Osteoblast (primary cell): ENCODE measurements at regions not wholly inside any gene's neighbourhood (a gene's known extent, or its start where the extent isn't known, plus 50 kb on each side); places are given as distances from the start of the nearest gene placed in this dataset.
A peak's percentile ranks its signal among the peaks of the same experiment; 100 is the strongest.
"Not testable (repeated sequence)": the region's sequence is repeated elsewhere in the genome, so short reads cannot be mapped to it uniquely, and the experiment has no call there.

ENCODE experiments used
- DNase-seq: peaks from one replicate; pipeline ENCODE4 v3.0.0; 2011; ENCODE audit warnings: low spot score, mixed read lengths; ENCODE audit not compliant: insufficient read length; ENCODE audit errors: missing footprints
- H2AFZ ChIP-seq: 2 replicates; pipeline ENCODE4 v1.6.0; 2011; ENCODE audit warnings: mild to moderate bottlenecking, low read length
- H3K27ac ChIP-seq: 2 replicates; pipeline ENCODE4 v1.5.1; 2011; ENCODE audit warnings: mild to moderate bottlenecking, low read depth, low read length, moderate library complexity
- H3K27me3 ChIP-seq: 2 replicates; pipeline ENCODE4 v1.6.0; 2012; ENCODE audit warnings: mild to moderate bottlenecking, control low read depth, inconsistent platforms, low read length, moderate library complexity; ENCODE audit not compliant: insufficient read depth
- H3K36me3 ChIP-seq: 2 replicates; pipeline ENCODE4 v1.5.1; 2011; ENCODE audit warnings: mild to moderate bottlenecking, low read length, control low read depth, moderate library complexity; ENCODE audit not compliant: insufficient read depth
- H3K4me1 ChIP-seq: 2 replicates; pipeline ENCODE4 v1.5.1; 2011; ENCODE audit warnings: mild to moderate bottlenecking, low read length, control low read depth, moderate library complexity; ENCODE audit not compliant: insufficient read depth
- H3K4me2 ChIP-seq: 2 replicates; pipeline ENCODE4 v1.6.0; 2011; ENCODE audit warnings: mild to moderate bottlenecking, low read length; ENCODE audit not compliant: insufficient read depth
- H3K4me3 ChIP-seq: fragments of 200-600 bp; sonication (generic); 3 replicates; pipeline ENCODE4 v1.5.1; 2012; ENCODE audit warnings: mild to moderate bottlenecking, low read length, inconsistent platforms; ENCODE audit not compliant: insufficient read depth
- H3K79me2 ChIP-seq: 2 replicates; pipeline ENCODE4 v1.6.0; 2012; ENCODE audit warnings: mild to moderate bottlenecking, low read length, control low read depth, inconsistent platforms; ENCODE audit not compliant: insufficient read depth
- H3K9me3 ChIP-seq: 2 replicates; pipeline ENCODE4 v1.5.1; 2011; ENCODE audit warnings: low read depth, low read length, control low read depth
- H4K20me1 ChIP-seq: 2 replicates; pipeline ENCODE4 v1.6.0; 2012; ENCODE audit warnings: mild to moderate bottlenecking, low read length, control low read depth; ENCODE audit not compliant: insufficient read depth
- CTCF ChIP-seq: IDR thresholded peaks from 2 replicates; pipeline ENCODE4 v1.5.1; 2011; ENCODE audit warnings: mild to moderate bottlenecking, low read depth, low read length, moderate library complexity; ENCODE audit errors: extremely low read depth

- no peak for TF ChIP-seq CTCF
- Histone ChIP-seq H3K4me3 (no peak overlapping the region), H3K4me2 (peak overlapping the region; percentile 59), H3K9me3 (no peaks in the 10 kb centered on the region), H3K4me1 (peaks cover 45% of the 10 kb centered on the region), H3K36me3 (no peaks in the 10 kb centered on the region), H3K27ac (no peak overlapping the region), H3K27me3 (peaks cover 19% of the 10 kb centered on the region), H3K79me2 (no peaks in the 10 kb centered on the region), H2AFZ (no peak overlapping the region), H4K20me1 (no peaks in the 10 kb centered on the region)
- DNase-seq: no peak
Observed at GRCh38 chr6:168938546-168938945, 315.1 kb downstream of the THBS2 start.

GRCh38 chr6:168937054-168937453 is 316.6 kb downstream of the THBS2 start:
- Histone ChIP-seq H3K27me3 (peaks cover 15% of the 10 kb centered on the region), H4K20me1 (no peaks in the 10 kb centered on the region), H3K4me1 (peaks cover 43% of the 10 kb centered on the region), H3K9me3 (no peaks in the 10 kb centered on the region), H2AFZ (peak overlapping the region; percentile 11), H3K36me3 (no peaks in the 10 kb centered on the region), H3K27ac (no peak overlapping the region), H3K4me3 (no peak overlapping the region), H3K79me2 (no peaks in the 10 kb centered on the region), H3K4me2 (peak overlapping the region; percentile 57)
- no peak for DNase-seq
- TF ChIP-seq CTCF: no peak

GRCh38 chr6:168935628-168936010 is 318.0 kb downstream of the THBS2 start:
- Histone ChIP-seq H3K4me3 (no peak overlapping the region), H3K9me3 (no peaks in the 10 kb centered on the region), H3K4me1 (peaks cover 39% of the 10 kb centered on the region), H2AFZ (peak overlapping the region; percentile 18), H3K36me3 (no peaks in the 10 kb centered on the region), H3K27ac (no peak overlapping the region), H3K79me2 (no peaks in the 10 kb centered on the region), H3K4me2 (no peak overlapping the region), H4K20me1 (no peaks in the 10 kb centered on the region), H3K27me3 (peaks cover 15% of the 10 kb centered on the region)
- no peak for TF ChIP-seq CTCF
- DNase-seq: no peak

GRCh38 chr6:168934660-168935627 is 318.7 kb downstream of the THBS2 start:
- H3K36me3 ChIP-seq: no peaks in the 10 kb centered on the region
- no peak for TF ChIP-seq CTCF
- no peaks in the 10 kb centered on the region for H4K20me1 ChIP-seq
- H2AFZ ChIP-seq: no peak overlapping the region
- peaks cover 32% of the 10 kb centered on the region for H3K4me1 ChIP-seq
- peaks cover 10% of the 10 kb centered on the region for H3K27me3 ChIP-seq
- no peaks in the 10 kb centered on the region for H3K79me2 ChIP-seq
- DNase-seq: no peak
- no peak overlapping the region for H3K4me2 ChIP-seq
- no peak overlapping the region for H3K4me3 ChIP-seq
- no peak overlapping the region for H3K27ac ChIP-seq
- H3K9me3 ChIP-seq: no peaks in the 10 kb centered on the region

GRCh38 chr6:168932171-168932570 is 321.5 kb downstream of the THBS2 start:
- H3K4me1 ChIP-seq, H3K79me2 ChIP-seq, H3K27me3 ChIP-seq, H3K9me3 ChIP-seq, H3K36me3 ChIP-seq, H3K4me3 ChIP-seq, DNase-seq, H3K4me2 ChIP-seq, H4K20me1 ChIP-seq, H3K27ac ChIP-seq, H2AFZ ChIP-seq: not testable (repeated sequence)

GRCh38 chr6:168931072-168931471 is 322.6 kb downstream of the THBS2 start:
- not testable (repeated sequence) for H4K20me1 ChIP-seq, DNase-seq, H3K9me3 ChIP-seq, H3K27me3 ChIP-seq, H2AFZ ChIP-seq, H3K36me3 ChIP-seq, H3K4me1 ChIP-seq, H3K27ac ChIP-seq, H3K4me3 ChIP-seq, H3K4me2 ChIP-seq, H3K79me2 ChIP-seq
